ENCODE measurements at regions not wholly inside any gene's neighbourhood (a gene's known extent, or its start where the extent isn't known, plus 50 kb on each side); places are given as distances from the start of the nearest gene placed in this dataset.
"Not testable (repeated sequence)": the region's sequence is repeated elsewhere in the genome, so short reads cannot be mapped to it uniquely, and the experiment has no call there.

GRCh38 chr3:106858321-106858720 is 518.9 kb upstream of the CCDC54 start:
- DNase-seq (ENCODE audit: low spot score); in situ Hi-C loops (cut with HindIII; ENCODE audit: low sequenced_read_pairs): not testable (repeated sequence)

GRCh38 chr3:106860182-106860581 is 517.1 kb upstream of the CCDC54 start:
- in situ Hi-C loops (cut with HindIII; ENCODE audit: low sequenced_read_pairs), result no loop called here
- DNase-seq (ENCODE audit: low spot score), result no peak

GRCh38 chr3:106862067-106862466 is 515.2 kb upstream of the CCDC54 start:
- in situ Hi-C loops (cut with HindIII; ENCODE audit: low sequenced_read_pairs), result no loop called here
- peak; percentile 1 for DNase-seq (ENCODE audit: low spot score)

GRCh38 chr3:106877627-106878026 is 499.6 kb upstream of the CCDC54 start:
- no peak for DNase-seq (ENCODE audit: low spot score)
- in situ Hi-C loops (cut with HindIII; ENCODE audit: low sequenced_read_pairs), result no loop called here

GRCh38 chr3:106880206-106880605 is 497.0 kb upstream of the CCDC54 start:
- in situ Hi-C loops (cut with HindIII; ENCODE audit: low sequenced_read_pairs), result no loop called here
- DNase-seq (ENCODE audit: low spot score), result no peak

GRCh38 chr3:106881186-106881585 is 496.1 kb upstream of the CCDC54 start:
- DNase-seq (ENCODE audit: low spot score), result no peak
- in situ Hi-C loops (cut with HindIII; ENCODE audit: low sequenced_read_pairs), result no loop called here

- in situ Hi-C loops (cut with HindIII; ENCODE audit: low sequenced_read_pairs), result no loop called here
Measured at GRCh38 chr3:106882297-106882696, 494.9 kb upstream of the CCDC54 start.

GRCh38 chr3:106906074-106906473 is 471.2 kb upstream of the CCDC54 start:
- DNase-seq (ENCODE audit: low spot score), result no peak
- in situ Hi-C loops (cut with HindIII; ENCODE audit: low sequenced_read_pairs), result no loop called here

More at GRCh38 chr3:106882297-106882696, 494.9 kb upstream of the CCDC54 start:
- no peak for DNase-seq (ENCODE audit: low spot score)

- in situ Hi-C loops (cut with HindIII; ENCODE audit: low sequenced_read_pairs), result no loop called here
Measured at GRCh38 chr3:106908181-106908938, 468.9 kb upstream of the CCDC54 start.

GRCh38 chr3:106913111-106913698 is 464.0 kb upstream of the CCDC54 start:
- in situ Hi-C loops (cut with HindIII; ENCODE audit: low sequenced_read_pairs), result no loop called here
- DNase-seq (ENCODE audit: low spot score), result no peak

More at GRCh38 chr3:106908181-106908938, 468.9 kb upstream of the CCDC54 start:
- no peak for DNase-seq (ENCODE audit: low spot score)

- in situ Hi-C loops (cut with HindIII; ENCODE audit: low sequenced_read_pairs), result no loop called here
- DNase-seq (ENCODE audit: low spot score), result no peak
Measured at GRCh38 chr3:106913966-106914365, 463.3 kb upstream of the CCDC54 start.

GRCh38 chr3:106920609-106921008 is 456.6 kb upstream of the CCDC54 start:
- in situ Hi-C loops (cut with HindIII; ENCODE audit: low sequenced_read_pairs), result no loop called here
- no peak for DNase-seq (ENCODE audit: low spot score)

- in situ Hi-C loops (cut with HindIII; ENCODE audit: low sequenced_read_pairs), result no loop called here
- DNase-seq (ENCODE audit: low spot score), result no peak
Measured at GRCh38 chr3:106929081-106929480, 448.2 kb upstream of the CCDC54 start.

- in situ Hi-C loops (cut with HindIII; ENCODE audit: low sequenced_read_pairs), result no loop called here
- no peak for DNase-seq (ENCODE audit: low spot score)
Measured at GRCh38 chr3:106930086-106930485, 447.2 kb upstream of the CCDC54 start.

- in situ Hi-C loops (cut with HindIII; ENCODE audit: low sequenced_read_pairs), result no loop called here
- DNase-seq (ENCODE audit: low spot score), result no peak
Measured at GRCh38 chr3:106931904-106932303, 445.3 kb upstream of the CCDC54 start.

- in situ Hi-C loops (cut with HindIII; ENCODE audit: low sequenced_read_pairs), result no loop called here
- DNase-seq (ENCODE audit: low spot score), result no peak
Measured at GRCh38 chr3:106936337-106936736, 440.9 kb upstream of the CCDC54 start.

GRCh38 chr3:106942051-106942450 is 435.2 kb upstream of the CCDC54 start:
- in situ Hi-C loops (cut with HindIII; ENCODE audit: low sequenced_read_pairs), result no loop called here
- DNase-seq (ENCODE audit: low spot score), result no peak

GRCh38 chr3:106943071-106943470 is 434.2 kb upstream of the CCDC54 start:
- DNase-seq (ENCODE audit: low spot score), result no peak
- in situ Hi-C loops (cut with HindIII; ENCODE audit: low sequenced_read_pairs), result no loop called here

- no peak for DNase-seq (ENCODE audit: low spot score)
- in situ Hi-C loops (cut with HindIII; ENCODE audit: low sequenced_read_pairs), result no loop called here
Measured at GRCh38 chr3:106945435-106945834, 431.8 kb upstream of the CCDC54 start.

GRCh38 chr3:106946866-106947265 is 430.4 kb upstream of the CCDC54 start:
- no peak for DNase-seq (ENCODE audit: low spot score)

GRCh38 chr3:106957029-106957428 is 420.2 kb upstream of the CCDC54 start:
- in situ Hi-C loops (cut with HindIII; ENCODE audit: low sequenced_read_pairs), result no loop called here

More at GRCh38 chr3:106946866-106947265, 430.4 kb upstream of the CCDC54 start:
- in situ Hi-C loops (cut with HindIII; ENCODE audit: low sequenced_read_pairs), result no loop called here

More at GRCh38 chr3:106957029-106957428, 420.2 kb upstream of the CCDC54 start:
- no peak for DNase-seq (ENCODE audit: low spot score)
